Stimulated activated CD8-positive, alpha-beta memory T cell treated with anti-CD3 and anti-CD28 coated beads, Interleukin-12 subunit alpha, Interleukin-12 subunit beta, amount 100 ng/mL, for 24 hours (primary cell): ENCODE measurements at regions not wholly inside any gene's neighbourhood (a gene's known extent, or its start where the extent isn't known, plus 50 kb on each side); places are given as distances from the start of the nearest gene placed in this dataset.
"Not testable (repeated sequence)": the region's sequence is repeated elsewhere in the genome, so short reads cannot be mapped to it uniquely, and the experiment has no call there.

Experiments used
- DNase-seq: peaks from one replicate; pipeline ENCODE4 v3.0.0-alpha.2; 2020; ENCODE audit errors: extremely low read depth

DNA sequence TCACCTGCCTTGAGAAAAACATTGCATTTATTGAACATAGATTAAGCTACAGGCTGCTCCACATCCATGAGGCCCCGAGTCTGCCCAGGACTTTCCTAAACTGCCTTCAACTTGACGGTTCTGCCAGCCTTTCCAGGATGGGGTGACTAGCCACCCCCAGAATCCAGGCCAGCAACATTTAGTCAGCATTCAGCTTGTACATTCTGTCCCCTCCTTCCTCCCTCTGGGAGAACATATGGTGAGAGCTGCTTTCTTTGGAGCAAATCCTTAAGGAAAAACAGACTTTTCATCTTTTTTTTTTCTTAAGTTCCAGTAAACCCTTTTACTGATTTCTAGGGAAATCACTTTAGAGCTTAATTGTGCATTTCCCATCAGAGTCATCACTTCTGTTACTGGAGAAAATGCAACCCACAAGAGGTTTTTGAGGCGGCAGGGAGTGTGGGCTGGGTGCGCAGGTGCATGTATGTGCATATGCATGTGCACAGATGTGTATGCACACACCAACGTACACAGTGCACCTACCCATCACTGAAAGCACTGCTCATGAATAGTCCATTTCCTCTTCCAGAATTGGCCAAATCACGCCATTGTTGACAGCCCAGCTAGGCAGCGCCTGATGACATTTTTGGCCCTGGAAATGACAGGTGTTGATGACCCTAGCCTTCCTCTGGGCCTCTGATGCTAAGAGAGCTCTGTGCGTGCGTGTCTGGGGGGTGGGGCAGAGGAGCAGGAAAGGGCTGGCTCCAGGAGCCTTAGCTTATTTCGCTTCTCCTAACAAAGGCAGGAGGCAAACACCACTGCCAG, 145.6 kb downstream of the HSD17B3 start:
- no peak for DNase-seq

- no peak for DNase-seq
Observed at GRCh38 chr9:96154081-96154480, 147.9 kb downstream of the HSD17B3 start.

DNA sequence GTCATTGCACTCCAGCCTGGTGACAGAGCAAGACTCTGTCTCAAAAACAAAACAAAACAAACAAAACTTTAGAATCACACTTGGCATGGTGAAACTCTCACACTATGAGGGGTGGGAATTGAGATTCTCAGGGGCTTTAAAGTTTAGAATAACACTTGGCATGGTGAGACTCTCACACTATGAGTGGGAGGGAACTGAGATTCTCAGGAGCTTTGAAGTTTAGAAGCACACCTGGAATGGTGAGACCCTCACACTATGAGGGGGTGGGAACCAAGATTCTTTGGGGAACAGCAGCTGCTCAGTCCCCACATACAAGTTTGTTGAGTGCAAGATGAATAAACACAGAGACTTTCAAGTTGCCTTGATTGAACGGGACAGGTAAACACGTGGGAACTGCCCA, 149.4 kb downstream of the HSD17B3 start:
- no peak for DNase-seq

DNA sequence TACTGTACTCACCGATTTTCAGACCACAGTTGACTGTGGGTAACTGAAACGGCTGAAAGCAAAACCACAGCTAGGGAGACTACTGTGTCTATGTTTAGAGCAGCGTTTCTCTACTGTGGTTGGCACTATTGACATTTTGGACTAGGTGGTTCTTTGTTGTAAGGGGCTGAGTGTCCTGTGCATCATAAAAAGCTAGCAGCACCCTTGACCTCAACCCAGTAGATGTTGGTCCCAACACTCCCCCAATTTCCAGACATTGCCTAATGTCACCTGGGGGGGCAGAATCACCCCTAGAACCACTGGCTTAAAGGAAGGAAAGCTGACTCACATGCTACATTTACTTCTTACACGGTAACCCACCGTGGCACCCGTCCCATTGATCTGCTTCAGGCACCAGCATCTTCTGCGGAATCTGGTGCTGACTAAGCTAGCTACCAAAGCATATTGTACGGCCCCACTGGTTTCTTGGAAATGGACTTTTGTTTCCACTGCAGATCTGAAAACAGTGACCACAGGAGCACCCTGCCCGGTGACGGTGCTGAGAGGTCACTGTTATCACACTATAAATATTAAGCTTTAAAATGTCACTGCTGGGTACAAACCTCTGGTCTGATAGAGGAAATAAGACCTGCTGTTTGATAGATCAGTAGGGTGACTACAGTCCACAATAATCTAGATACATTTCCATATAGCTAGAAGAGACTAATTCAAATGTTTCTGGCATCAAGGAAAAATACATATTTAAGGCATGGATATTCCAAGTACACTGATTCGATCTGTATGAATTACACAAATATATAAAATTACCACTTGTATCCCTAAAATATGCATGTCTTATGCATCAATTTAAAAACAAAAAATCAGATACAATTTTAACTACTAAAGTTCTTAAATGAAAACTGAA, 151.4 kb downstream of the HSD17B3 start:
- DNase-seq = peak; percentile 24

- DNase-seq = no peak
Observed at GRCh38 chr9:96149533-96150280, 152.3 kb downstream of the HSD17B3 start.

DNA sequence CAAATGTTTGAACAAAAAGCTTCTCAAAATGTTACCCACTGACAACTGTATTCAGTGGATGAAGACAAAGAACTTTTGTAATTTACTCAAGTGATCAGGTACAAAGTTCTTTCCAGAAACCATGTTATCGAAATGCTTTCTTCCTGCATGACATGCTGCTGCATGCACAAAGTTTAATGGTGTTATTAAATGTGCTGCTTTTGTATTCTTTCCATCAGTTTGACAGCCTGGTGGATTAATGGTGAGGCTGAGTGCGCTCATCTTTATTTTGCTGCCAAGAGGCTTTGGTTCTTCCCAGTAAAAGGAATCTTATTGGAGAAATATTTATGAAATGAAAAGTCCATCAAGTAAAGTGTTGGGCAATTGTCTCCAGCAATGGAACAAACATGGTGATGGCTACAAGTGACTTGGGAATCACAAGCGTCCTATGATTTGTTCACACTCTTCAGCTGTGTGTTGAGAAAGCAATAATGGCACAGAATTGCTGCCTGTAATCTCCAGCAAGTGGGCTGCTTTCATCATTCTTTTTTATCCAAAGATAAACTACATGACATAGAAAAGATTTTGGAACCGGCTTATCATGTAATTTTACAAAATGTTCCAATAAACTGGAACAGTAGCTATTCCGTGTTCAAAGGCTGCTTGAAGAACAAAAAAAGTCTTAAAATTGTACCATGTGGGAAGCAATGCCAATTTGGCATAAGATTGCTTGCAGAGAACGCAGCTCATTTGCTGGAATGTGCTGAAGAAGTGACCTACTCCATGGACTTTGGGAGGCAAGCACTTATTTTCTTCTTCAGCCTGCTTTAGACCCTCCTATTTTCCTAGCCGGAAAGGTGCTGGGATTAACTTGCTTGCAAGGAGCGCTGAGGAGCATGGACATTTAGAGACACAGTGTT, 153.1 kb downstream of the HSD17B3 start:
- no peak for DNase-seq

GRCh38 chr9:96147029-96147428, 154.9 kb downstream of the HSD17B3 start:
- not testable (repeated sequence) for DNase-seq

DNA sequence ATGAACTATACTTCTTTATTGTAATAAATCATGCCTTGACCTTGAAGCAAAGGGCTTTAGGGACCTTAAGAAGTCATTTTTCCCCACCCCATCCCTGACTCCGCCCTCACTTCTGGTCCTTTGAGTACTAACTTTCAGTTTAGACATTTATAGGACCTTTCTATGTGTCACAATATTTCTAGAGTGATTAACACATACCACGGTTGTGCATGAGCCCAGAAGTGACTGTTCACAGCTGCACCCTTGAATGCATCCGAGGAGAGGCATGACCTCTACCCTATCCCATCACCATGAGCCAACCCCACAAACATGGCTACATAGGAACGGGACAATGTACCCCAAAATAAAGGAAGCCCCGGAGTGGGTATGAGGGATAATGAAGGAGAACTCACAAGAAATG, 160.3 kb downstream of the HSD17B3 start:
- no peak for DNase-seq

DNA sequence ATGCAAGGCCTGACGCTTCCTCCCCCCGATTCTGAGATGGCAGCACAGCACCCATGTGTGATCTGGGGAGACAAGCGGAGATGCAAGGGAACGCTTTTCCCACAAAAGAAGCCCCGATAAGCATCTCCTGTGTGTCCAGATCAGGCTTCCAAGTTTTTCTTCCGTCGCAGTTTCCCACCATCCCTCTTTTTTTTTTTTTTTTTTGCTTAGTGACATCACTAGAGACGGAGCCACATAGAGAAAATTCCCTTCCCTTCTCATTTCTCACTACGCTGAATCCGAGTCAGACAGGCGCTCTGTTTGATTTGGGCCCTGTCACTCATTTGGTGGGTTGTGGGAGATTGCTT, 160.9 kb downstream of the HSD17B3 start:
- DNase-seq = no peak

DNA sequence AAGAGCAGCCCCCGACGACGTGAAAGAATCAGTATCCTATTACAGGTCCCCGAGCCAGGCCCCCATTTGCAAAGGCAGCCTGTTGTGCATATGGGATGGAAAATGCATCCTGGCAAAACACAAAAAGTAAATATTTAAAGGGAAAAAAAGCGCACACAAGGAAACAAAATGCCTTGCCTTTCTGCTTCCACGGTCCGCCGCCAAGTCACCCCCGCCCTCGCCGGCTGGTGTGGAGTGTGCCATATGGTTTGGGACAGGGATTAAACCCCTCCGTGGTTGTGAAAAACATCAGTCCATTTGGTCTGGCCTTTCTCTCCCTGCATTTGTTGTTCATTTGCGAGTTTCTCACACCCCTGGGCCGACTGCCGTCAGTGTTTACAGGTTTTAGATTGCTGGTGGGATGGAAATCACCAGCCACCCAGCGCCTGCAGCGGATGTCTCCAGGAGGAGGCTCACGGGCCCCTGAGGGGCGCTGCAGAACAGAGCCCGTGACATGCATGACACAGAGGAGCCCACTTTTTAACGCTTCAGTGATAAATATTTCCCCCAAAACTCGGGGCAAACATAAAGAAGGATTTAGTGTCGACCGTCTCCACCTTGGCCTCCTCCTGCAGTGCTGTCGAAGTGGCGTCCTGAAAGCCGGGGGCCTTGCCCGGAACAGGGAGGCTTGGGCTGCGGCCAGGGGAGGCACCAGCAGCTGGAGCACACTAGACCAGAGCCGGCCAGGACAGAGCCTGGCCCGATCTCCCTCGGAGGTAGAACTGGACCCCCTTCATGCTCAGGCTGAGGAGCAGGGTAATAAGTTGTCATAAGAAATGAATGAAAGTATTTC, 161.5 kb downstream of the HSD17B3 start:
- DNase-seq = no peak

DNA sequence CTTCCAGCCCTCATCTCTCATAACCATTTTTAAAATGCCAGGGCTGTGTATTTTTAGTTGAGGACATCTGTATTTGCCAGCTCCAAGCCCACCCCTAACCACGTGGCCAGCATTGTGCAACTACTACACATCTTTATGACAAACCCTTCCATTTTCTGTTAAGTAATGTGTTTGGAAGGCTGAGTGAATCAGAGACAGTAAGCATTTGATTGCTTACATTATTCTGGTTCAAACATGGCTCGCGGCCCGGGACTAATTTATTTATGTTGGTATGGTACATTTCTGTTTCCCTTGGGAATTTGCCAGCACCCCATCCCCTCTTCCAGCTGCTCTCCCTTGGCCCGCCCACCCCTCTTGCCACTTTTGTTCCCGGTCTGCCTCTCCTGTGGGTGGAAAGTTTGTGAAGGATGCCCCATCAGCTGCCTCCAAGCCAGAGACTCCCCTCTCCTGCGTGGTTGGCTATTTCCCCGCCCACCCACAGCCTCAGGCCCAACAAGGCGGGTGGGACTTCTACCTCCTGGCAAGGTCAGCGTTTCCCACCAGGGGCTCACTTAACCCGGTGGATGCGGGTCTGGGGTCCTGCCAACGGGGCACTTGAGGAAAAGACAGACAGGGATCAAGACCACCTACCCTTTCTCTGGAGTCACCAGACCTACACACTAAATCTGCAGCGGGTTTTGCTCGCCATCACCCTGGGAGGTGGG, 162.2 kb downstream of the HSD17B3 start:
- no peak for DNase-seq

DNA sequence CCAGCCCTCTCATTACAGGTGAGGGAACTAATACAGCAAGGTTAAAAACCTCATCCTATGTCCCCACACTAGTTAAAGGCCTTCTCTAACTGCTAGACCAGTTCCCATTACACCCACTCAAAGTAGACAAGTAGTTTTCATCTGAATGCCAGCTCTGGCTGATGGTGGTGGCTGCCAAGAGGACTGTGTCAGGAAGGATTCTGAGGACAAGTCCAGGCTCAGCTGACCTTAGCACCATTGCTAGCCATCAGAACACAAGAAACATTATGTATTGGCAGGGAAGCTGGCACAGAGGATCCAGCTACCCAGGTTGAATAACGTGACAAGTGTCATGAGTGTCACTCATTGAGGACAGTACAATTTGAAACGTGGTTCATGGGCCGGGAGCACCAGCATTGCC, 163.4 kb downstream of the HSD17B3 start:
- no peak for DNase-seq

DNA sequence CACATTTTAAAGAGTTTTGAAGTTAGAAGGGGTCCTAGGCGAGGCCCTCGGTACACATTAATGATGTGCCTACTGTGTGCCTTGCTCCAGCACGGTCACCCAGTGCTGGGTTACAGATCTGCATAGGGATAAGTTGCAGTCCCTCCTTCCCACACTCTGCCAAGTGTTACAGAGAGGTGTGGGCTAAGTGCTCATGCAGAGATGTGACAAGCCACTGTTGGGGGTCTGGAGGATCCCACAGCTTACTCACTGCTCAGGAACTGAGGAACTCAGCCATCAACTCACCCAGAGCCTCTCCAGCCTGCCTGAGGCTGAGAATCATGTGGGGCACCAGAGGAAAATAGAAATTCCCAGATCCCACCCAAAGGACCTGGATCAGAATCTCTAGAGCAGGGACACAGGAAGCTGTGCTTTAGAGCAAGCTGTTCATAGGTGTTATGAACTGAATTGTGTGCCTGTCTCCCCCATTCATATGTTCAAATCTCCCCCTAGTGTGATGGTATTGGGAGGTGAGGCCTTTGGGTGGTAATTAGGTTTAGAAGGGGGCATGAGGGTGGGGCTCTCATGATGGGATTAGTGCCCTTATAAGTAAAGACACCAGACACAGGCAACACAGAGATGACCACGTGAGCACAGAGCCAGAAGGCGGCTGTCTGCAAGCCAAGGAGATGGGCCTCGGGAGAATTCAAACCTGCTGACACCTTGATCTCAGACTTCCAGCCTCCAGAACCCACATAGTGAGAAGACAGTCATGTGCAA, 164.1 kb downstream of the HSD17B3 start:
- DNase-seq = no peak

- no peak for DNase-seq
Observed at GRCh38 chr9:96136992-96137670, 164.8 kb downstream of the HSD17B3 start.

DNA sequence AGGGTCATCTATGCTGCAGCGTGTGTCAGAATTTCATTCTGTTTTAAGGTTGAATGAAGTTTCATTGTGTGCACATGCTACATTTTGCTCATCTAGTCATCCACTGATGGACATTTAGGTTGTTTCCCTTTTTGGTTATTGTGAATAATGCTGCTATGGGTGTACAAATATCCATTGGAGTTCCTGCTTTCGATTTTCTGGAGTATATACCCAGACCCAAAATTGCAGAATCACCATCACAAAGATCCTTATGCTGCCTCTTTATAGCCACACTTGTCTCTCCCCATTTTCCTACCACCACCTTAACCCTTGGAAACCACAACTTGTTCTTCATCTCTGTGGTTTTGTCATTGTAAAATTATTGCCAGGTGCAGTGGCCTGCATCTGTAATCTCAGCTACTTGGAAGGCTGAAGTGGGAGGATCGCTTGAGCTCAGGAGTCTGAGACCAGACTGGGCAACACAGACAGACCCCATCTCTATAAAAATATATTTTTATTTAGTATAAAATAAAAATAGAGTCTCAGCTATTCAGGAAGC, 166.2 kb downstream of the HSD17B3 start:
- DNase-seq = no peak

DNA sequence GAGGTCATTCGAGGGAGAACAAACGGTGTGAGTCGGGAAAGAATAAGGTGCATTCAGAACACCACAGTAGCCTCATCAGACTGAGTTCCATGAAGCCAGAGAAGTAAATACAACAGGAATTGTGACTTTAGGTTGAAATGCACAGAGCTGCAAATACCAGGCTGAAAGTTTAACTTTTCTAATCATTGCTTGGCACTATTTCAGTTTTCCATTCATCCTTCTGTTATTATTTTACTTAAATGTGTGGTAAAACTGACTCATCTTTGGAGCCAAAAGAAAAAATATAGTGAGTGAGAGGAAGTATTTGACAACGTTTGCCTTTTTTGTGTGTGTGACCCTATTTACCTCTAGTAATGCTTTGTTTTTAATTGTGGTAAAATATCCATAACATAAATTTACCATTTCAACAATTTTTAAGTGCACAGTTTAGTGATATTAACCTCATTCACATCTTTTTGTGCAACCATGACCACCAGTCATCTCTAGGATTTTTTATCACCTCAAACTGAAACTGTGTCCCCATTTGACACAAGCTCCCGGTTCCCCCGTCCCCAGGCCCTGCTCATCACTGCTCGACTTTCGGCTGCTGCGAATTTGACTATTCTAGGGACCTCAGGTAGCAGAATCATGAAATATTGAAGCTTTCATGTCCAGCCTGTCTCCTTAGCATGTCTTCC, 166.8 kb downstream of the HSD17B3 start:
- DNase-seq = no peak

GRCh38 chr9:96133321-96134021, 168.5 kb downstream of the HSD17B3 start:
- DNase-seq = no peak
